GM13977 (cell line): ENCODE measurements at regions not wholly inside any gene's neighbourhood (a gene's known extent, or its start where the extent isn't known, plus 50 kb on each side); places are given as distances from the start of the nearest gene placed in this dataset.

Experiments
- DNase-seq: peaks from one replicate; pipeline ENCODE4 v3.0.0; 2012; ENCODE audit warnings: low spot score
- CTCF ChIP-seq: IDR thresholded peaks from 2 replicates; pipeline ENCODE4 v1.5.1; 2012; ENCODE audit warnings: mild to moderate bottlenecking, control low read depth; ENCODE audit not compliant: insufficient read depth; ENCODE audit errors: extremely low read depth, missing control alignments
- in situ Hi-C: fragments of 300-500 bp; cut with MboI; formaldehyde crosslinking; loops from one replicate; pipeline ENCODE4 v1.12.0; 2022; ENCODE audit warnings: low sequenced_read_pairs, low pct_unique_long_range_greater_than_20kb, mixed read lengths, inconsistent platforms; ENCODE audit not compliant: unreplicated experiment

GRCh38 chr3:23663246-23663645, 142.5 kb upstream of the UBE2E1 start:
- no peak for DNase-seq
- no peak for TF ChIP-seq CTCF
- in situ Hi-C loops, result no loop called here

- in situ Hi-C loops, result no loop called here
- no peak for TF ChIP-seq CTCF
- DNase-seq, result no peak
Measured at GRCh38 chr3:23663661-23664186, 142.0 kb upstream of the UBE2E1 start.

GRCh38 chr3:23664459-23664858, 141.3 kb upstream of the UBE2E1 start:
- TF ChIP-seq CTCF, result no peak
- in situ Hi-C loops, result no loop called here
- DNase-seq, result no peak

GRCh38 chr3:23665741-23666140, 140.0 kb upstream of the UBE2E1 start:
- no peak for DNase-seq
- in situ Hi-C loops, result no loop called here
- TF ChIP-seq CTCF, result no peak

GRCh38 chr3:23666818-23667217, 138.9 kb upstream of the UBE2E1 start:
- no peak for TF ChIP-seq CTCF
- no peak for DNase-seq
- in situ Hi-C loops, result no loop called here

GRCh38 chr3:23667536-23668429, 138.0 kb upstream of the UBE2E1 start:
- in situ Hi-C loops, result no loop called here
- no peak for TF ChIP-seq CTCF
- no peak for DNase-seq
